Stimulated activated CD8-positive, alpha-beta memory T cell treated with anti-CD3 and anti-CD28 coated beads, Interleukin-7, amount 100 ng/mL, for 24 hours (primary cell): ENCODE measurements at regions not wholly inside any gene's neighbourhood (a gene's known extent, or its start where the extent isn't known, plus 50 kb on each side); places are given as distances from the start of the nearest gene placed in this dataset.

Experiments used
- DNase-seq: peaks from one replicate; pipeline ENCODE4 v3.0.0-alpha.2; 2020; ENCODE audit warnings: low read depth

DNA sequence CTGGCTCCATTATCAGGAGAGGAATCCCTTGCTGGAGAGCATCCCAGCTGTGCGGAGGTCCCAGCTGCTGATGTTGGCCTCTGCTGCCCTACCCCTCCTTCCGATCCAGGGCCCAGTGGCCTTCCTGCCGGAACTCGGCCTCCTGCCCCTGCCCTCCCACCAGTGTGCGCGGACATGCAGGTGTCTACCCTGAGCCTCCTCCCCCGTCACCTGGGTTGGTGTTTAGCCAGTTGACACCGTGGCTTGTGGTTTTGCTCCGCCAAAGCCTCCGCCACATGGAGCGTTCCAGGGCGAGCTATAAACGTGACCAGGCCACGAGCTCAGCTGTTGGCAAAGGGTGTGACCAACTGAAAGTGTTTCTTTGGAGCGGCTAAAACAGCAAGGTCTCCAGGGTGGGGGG, 1104.3 kb downstream of the BCL11B start:
- no peak for DNase-seq

DNA sequence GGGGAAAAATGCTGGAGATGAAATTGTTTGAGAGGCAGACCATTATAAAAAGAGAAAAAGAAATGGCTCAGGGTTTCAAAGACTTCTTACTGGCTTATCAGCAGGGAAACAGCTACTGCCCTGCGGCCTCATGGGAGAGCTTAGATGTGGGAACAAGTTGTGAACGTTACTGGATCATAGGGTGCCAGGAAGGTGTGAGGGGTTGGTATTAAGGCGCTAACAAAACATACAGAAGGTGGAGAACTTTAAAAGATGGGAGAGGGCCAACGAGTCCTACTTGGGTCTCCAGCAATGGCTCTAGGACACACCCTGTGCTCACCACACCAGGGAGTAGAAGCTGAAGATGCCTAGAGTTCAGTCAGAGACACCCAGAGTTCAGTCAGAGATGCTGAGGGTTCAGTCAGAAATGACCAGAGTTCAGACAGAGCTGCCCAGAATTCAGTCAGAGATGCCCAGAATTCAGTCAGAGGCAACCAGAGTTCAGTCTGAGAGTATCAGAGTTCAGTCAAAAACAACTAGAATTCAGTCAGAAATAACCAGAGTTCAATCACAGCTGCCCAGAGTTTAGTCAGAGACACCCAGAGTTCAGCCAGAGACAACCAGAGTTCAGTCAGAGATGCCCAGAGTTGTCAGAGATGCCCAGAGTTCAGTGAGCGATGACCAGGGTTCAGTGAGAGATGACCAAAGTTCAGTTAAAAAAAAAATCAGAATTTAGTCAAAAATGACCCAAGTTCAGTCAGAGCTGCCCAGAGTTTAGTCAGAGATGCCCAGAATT, 1103.6 kb downstream of the BCL11B start:
- no peak for DNase-seq

DNA sequence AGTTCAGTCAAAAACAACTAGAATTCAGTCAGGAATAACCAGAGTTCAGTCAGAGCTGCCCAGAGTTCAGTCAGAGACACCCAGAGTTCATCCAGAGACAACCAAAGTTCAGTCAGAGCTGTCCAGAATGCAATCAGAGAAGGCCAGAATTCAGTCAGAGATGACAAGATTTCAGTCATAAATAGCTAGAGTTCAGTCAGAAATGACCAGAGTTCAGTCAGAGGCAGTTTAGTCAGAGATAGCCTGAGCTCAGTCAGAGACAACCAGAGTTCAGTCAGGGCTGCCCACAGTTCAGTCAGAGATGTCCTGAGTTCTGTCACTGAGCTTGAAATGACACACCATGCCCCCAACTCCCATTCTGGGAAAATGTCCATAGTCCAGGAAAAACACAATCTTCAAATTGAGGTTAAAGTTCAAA, 1102.8 kb downstream of the BCL11B start:
- no peak for DNase-seq

DNA sequence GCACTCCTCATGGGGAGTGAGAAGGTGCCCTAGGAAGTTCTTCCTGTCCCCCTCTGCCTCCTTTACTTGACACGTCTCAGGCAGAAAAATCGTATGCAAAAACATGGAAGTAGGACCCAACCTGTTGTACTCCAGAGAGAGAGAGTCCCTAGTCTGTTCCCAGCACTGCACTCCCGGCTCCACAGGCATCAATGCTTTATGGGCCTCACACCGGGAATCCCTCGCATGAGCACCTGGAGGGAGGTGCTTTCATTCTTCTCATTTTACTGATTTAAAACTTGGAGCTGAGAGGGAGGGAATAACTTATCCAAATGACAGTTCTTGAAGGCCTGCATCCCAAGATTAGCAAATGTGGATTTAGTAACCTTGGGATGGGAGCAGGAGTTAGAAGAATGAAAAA, 1101.4 kb downstream of the BCL11B start:
- no peak for DNase-seq

DNA sequence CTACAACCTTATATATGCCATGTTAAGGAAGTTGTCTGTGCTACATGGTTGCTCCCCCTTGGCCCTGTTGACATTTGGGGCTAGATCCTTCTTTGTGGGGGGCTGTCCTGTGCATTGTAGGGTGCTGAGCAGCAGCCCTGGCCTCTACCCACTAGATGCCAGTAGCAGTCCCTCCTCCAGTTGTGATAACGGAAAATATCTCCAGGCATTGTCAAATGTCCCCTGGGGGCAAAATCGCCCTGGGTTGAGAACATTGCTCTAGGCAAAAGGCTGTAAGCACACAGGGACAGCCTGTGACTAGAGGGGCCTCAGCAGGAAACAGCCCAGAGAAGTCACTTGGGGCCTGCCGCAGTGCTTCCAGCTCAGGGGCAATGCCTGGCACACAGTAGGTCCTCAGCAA, 1100.3 kb downstream of the BCL11B start:
- no peak for DNase-seq

DNA sequence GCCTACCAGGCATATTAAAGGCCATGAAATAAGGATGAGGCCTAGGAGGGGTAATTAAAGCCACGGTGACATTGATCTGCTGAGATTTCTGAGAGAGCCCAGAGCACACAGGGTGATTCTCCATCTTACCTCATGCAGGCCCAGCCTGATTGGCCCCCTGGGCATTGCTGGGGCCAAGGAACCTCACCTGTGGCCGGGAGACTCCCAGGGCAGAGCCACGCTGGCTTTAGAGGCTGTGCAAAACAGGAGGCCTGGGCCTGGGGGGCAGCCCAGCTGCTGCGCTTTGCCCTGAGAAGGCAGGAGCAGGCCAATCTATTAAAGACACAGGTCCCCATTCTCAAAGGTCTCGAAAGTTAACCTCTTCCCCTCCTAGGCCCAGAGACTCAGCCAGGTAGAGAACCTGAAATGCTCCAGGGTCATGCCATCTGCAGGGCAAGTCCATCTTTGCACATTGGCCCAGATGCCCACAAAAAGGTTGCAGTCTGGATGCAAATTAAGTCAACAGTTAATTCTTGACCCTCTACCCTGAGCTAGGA, 1099.7 kb downstream of the BCL11B start:
- DNase-seq: no peak

DNA sequence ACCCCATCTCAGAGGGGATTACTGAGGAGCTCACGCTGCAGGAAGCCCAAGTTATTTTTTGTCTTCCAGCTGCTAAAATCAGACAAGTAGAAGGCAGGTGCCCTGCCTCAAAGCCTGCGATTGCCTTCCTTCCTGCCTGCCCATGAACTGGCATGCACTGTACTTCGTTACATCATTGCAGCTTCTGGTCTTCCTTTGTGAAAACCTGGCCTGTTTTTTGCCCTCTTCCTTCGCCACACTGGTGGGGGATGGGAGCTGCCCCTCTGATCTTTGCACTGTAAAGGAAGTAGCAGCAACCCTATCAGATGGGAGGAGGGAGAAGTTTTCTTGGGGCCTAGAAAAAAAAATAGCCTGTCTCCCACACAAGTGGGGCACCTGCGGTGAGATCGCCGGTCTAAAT, 1098.7 kb downstream of the BCL11B start:
- DNase-seq: no peak

DNA sequence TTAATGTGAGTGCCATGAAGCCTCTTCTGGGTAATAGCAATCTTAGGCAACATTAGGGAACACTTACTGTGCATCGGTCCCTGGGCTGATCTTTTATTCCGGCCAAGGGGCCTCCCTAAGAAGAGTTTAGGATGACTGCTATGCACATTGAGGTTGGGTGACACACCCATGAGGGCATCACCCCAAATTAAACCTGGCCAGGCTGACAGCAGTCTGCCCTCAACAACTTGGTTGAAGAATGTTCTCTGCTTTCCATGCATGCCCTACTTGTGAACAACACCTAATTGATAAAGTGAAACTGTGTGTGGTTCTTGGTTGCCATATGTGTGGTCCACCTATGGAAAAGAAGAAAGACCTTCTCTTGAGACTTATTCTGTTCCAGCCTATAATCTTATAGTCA, 1098.0 kb downstream of the BCL11B start:
- DNase-seq: no peak

DNA sequence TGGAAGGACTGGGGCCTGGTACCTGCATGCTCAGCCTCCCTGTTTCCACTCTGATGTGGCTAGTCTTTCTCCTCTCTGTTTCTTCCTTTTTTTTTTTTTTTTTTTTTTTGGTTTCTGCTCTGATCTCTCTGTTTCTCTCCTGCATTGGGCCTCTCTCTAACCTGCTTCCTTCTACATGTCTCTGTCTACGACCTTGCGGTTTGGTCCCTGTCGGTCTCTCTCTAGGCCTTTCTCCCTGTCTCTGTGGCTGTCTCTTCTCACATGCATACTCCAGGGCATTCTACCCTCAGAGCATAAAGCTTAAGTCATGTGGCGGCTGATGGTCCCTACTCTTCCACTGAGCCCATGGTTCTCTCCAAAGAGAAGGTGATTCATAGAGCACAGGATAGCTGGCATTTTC, 1096.6 kb downstream of the BCL11B start:
- no peak for DNase-seq

DNA sequence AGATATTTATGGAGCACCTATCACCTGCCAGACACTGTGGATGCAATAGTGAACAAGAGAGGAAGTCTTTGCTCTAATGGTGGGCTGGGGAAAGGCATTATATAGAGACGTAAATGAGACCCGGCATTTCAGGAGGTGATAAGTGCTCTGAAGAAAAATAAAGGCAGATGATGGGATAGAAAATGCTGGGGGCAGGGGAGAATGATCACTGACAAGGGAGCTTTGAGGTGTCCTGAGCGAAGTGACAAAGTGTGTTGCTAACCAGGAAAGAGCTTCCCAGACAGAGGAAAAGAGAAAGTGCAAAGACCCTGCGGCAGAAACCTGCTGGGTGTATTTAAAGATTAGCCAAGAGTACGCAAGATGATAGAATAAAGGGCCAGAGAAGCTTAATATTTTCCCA, 1096.1 kb downstream of the BCL11B start:
- no peak for DNase-seq

DNA sequence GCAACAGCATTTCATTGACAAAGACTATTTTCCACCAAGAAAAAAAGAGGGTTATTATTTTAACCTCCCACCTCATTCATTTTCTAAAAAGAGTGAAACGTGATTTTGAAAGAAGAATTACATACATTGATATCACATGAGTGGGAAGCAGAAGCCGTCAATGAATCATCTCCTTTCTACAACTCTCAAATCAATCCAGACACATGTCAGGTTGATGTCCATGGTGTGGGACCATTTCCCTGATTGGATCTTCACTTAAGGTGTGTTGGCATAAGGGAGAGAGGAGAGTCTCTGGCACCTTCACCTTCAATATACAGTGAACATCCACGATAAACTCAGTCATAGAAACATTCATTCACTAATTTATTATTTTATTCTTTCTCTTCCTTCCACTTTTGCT, 1095.1 kb downstream of the BCL11B start:
- no peak for DNase-seq

DNA sequence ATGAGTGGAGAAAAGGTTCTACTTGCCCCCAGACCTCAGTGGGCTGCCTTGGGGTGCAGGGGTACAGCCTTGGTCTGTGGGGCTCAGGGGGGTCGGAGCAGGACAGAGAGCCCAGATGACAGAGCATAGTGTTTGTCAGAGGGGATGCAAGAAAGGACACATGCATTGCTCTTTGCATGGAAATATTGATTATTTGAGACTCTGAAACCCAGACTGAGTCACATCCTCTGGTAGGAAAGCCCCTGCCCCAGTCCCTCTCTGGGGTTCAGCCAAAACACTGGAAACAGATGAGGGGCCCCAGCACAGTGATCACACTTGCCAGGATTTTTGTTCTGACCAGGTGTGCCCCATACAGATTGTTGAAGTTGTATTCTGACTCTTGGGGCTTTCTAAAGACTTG, 1094.4 kb downstream of the BCL11B start:
- no peak for DNase-seq

DNA sequence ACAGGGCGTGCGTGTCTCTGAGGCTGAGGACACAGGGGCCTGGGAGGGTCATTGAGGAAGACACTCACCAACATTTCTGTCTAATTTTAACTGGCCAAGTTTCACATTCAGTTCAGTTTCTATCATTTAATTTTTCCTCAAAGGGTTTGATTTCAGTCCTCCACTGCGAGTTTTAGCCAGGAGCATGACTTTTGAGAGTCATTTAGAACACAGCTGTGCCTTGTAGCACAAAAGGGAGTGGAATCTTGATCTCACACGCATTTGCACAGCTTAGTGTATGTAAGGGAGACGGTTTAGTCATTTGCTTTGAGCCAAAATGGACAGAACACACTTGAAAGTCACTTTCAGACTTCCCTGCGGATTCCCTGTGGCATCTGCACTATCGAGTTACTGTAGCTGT, 1090.8 kb downstream of the BCL11B start:
- no peak for DNase-seq

DNA sequence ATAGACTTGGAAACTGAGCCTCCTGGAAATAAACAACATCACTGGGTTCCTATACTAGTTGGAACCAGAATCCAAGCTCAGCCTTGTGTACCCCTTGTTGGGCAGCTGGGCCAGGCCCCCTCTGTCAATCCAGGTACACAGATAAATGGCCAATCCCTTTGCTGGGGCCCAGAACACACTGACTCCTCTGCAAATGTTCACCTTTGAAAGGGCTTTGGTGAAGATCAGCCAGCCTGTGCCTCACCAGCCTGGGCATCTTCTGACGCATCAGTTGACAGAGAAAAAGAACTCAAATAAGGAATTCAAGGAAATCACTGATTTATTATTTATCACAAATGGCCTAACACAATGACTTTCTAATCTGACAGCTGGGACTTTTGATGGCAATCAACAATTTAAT, 1090.2 kb downstream of the BCL11B start:
- DNase-seq: no peak

DNA sequence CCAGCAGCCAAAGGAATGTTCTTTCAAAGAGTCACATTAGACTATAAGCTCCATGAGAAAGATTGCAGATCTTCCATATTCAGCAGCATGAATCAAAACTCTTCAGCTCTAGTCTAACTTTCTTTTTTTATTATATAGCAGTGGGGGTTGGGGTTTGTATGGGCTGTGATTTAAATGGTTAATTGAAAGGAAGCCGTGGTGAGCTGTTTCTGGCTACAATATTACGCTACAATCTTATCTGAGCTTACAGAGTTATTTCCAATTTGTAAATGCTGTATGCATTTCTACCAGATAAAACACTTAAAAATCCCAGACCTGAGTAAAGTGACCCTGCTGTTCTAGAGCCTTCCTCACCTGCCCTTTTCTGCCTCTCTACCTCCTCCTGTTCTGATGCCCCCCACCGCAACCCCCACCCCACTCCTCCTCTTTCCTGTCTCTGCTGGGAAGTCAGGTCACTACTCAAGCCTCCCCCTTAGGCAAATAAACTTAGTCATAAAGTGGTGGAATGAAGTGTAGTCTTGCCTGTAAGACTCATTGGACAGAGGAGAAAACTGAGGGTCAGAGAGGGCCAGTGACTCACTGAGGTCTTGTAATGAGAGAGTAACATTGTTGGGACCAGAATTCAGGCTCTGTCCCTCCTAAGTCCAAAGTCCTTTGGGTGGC, 1089.5 kb downstream of the BCL11B start:
- DNase-seq: no peak

DNA sequence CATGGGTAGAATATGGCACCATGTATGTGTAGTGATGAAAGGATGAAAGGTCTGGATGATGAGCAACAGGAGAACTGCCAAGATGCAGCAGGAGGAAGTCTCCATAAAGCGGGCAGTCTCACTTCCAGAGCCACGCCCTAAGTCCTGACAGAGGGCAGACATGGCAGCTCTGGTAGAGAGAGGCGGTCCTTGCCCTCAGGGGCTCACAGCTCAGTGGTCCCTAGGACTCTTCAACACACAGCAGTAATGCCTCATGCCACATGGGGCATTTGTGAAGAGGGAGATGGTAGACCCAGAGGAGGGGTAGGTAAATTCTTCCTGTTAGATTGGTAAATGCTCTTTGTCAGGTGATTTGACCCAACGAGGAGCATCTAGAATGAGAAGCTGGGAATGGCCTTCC, 1088.4 kb downstream of the BCL11B start:
- no peak for DNase-seq

DNA sequence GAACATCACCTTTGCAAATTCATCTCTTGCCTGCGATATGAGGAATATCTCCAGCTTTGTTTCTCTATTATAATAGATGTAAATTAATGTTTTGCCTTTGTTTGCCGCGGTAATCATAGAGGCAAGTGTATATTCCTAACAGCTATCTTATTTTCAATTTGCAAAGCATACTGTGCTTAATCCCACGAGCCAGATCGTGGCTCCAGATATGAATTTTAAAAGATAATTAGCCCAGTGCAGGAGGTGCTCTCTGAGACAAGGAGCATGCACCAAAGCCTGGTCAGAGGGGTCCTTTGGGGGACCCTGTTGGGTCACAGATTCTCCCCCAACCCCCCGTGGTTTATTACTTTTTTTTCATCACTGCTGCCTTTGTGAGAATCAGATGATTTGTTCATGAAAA, 1087.5 kb downstream of the BCL11B start:
- no peak for DNase-seq

DNA sequence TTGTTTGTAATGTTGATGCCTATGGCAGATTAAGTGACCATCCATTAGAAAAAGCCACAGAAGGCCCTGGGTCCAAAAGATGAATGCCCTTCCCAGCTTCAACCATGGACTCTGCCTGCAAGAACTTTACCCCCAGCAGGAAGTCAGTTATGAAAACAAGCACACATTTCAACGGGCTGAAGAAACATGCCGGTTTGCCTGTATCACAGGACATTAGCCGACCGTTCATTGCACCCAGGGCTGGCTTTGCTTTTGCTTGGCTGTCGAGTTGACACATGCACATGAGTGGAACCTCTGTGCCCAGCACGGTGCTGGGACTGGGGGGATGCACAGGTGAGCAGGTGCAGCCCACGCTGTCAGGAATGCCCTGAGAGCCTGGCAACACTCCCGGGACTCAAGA, 1087.0 kb downstream of the BCL11B start:
- no peak for DNase-seq

DNA sequence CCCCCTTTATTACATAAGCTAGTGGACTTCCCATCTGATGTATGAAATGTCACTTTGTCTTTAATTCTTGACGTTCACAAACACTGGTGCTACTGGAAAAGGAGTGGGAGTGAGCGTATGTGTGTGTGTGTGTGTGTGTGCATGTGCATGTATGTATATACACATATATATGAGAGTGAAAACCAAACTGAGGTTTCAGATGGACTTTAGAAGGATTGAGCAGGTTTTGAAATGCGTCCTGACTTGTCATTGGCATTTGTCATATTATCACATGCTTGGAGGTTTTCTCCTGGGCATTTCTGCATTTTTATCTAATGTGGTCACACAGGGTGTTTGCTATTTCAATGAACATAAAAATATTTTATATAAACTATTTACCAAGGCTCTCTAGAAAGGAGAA, 1085.9 kb downstream of the BCL11B start:
- no peak for DNase-seq

DNA sequence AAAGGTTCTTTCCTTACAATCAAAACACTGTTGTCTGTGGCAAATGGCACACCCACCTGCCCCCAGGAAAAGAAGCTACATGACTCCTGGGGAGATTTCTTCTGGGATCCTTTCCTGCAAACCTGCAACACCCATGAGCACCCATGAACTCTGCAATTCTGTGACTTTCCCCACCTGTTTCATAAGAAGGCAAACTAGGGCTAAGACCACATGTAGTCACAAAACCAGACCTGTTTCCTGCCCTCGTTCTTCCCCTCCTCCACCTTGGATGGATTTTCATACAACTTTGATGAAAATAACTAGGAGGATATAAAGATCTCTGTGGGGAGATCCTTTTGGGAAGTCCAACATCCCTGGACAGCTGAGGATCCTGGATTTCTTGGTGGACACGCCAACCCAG, 1084.7 kb downstream of the BCL11B start:
- no peak for DNase-seq

DNA sequence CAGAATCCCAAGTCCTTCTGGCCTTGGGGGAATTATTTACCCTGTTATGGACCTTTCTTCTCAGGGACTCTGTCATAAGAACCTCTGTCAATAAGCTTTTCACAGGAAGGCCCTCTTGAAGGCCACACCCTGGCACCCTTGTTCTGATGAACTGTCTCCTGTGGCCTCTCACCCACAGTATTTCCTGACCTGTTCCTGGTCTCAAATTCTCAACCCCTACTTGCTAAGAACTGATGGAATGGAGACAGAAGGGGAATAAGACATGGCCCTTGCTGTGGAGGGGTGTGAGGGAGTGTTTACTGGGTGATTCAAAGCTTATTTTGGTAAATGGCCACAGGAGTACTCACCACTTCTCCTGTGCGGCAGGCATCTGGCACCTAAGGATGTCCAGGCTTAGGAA, 1082.9 kb downstream of the BCL11B start:
- DNase-seq: no peak

DNA sequence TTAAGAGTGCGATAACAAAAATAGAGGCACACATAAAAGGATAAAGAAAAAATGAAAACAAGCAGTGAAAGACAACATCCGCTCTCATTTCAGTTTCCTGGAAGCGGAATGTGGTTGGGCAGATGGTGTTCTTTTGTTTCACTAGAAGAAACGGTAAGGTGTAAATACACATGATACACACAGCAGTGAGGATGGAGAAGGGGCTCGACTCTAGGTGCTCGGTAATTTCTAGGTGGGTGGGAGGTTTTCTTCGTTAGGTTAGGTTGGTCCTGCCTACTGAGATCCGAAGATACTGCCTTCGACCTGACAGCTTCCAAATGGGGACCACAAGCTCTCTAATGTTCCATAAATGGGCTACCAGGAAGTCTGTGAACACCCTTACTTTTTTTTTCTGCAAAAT, 1082.5 kb downstream of the BCL11B start:
- DNase-seq: no peak

DNA sequence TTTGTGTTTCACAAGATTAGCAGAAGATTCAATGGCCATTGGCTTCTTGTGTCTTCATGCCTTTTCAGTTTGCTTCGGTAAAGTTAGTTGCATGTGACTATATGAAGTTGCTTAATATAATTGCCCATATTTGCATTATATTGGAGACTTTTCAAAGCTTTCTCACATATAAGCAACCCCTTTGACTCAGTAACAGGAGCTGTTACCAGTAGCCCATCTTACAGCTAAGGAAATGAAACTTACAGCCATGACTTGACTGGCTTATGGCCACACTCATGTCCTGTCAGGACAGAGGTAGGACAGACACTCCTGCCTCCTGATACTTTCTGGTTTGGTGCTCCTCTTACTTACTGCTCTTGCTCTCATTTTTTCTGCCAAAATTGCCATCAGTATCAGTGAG, 1082.1 kb downstream of the BCL11B start:
- DNase-seq: no peak

DNA sequence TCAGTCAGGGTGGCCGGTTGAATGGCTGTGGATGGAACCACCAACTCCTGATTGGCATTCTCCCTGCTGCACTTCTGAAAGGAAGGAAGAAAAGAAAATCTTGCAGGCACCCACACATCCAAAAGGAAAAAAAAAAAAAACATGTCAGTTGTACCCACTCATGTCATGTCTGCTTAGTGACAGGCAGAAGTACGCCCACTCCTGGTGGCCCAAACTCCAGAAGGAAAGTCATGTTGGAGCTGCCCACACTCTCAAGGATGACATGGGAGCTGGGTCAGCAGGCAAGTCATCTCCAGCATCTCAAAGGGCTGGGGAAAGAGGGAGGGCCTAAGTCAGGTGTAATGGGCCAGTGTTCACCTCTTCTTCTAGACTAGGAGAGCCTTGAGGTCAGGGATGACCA, 1079.1 kb downstream of the BCL11B start:
- DNase-seq: no peak
